ENCODE measurements at regions not wholly inside any gene's neighbourhood (a gene's known extent, or its start where the extent isn't known, plus 50 kb on each side); places are given as distances from the start of the nearest gene placed in this dataset.
A peak's percentile ranks its signal among the peaks of the same experiment; 100 is the strongest.

GRCh38 chr16:54231919-54232318, 54.7 kb downstream of the IRX3 start:
- H3K4me3 ChIP-seq, result no peak overlapping the region
- H3K27ac ChIP-seq, result no peak overlapping the region

GRCh38 chr16:54231336-54231735, 55.3 kb downstream of the IRX3 start:
- no peak overlapping the region for H3K27ac ChIP-seq
- no peak overlapping the region for H3K4me3 ChIP-seq

- no peak overlapping the region for H3K27ac ChIP-seq
- H3K4me3 ChIP-seq, result no peak overlapping the region
Measured at GRCh38 chr16:54228325-54228724, 58.3 kb downstream of the IRX3 start.

GRCh38 chr16:54226296-54227010, 60.1 kb downstream of the IRX3 start:
- no peak overlapping the region for H3K27ac ChIP-seq
- no peak overlapping the region for H3K4me3 ChIP-seq

- Histone ChIP-seq H3K4me3 (no peak overlapping the region), H3K27ac (no peak overlapping the region)
Measured at GRCh38 chr16:54219709-54220108, 66.9 kb downstream of the IRX3 start.

GRCh38 chr16:54216688-54217087, 69.9 kb downstream of the IRX3 start:
- Histone ChIP-seq H3K4me3 (no peak overlapping the region), H3K27ac (no peak overlapping the region)

GRCh38 chr16:54216268-54216667, 70.3 kb downstream of the IRX3 start:
- Histone ChIP-seq H3K4me3 (no peak overlapping the region), H3K27ac (no peak overlapping the region)

GRCh38 chr16:54215471-54215870, 71.1 kb downstream of the IRX3 start:
- Histone ChIP-seq H3K4me3 (no peak overlapping the region), H3K27ac (peak overlapping the region in 1 of 21 experiments; percentile 20)

GRCh38 chr16:54213322-54213721, 73.3 kb downstream of the IRX3 start:
- Histone ChIP-seq H3K4me3 (no peak overlapping the region), H3K27ac (peak overlapping the region in 4 of 21 experiments; percentile 18 to 52 (median 36))

GRCh38 chr16:54212893-54213292, 73.7 kb downstream of the IRX3 start:
- Histone ChIP-seq H3K4me3 (no peak overlapping the region), H3K27ac (peak overlapping the region in 6 of 21 experiments; percentile 4 to 52 (median 32))

- H3K4me3 ChIP-seq, result no peak overlapping the region
- peak overlapping the region in 5 of 21 experiments; percentile 6 to 61 (median 26) for H3K27ac ChIP-seq
Measured at GRCh38 chr16:54211203-54211602, 75.4 kb downstream of the IRX3 start.

GRCh38 chr16:54210452-54211125, 76.0 kb downstream of the IRX3 start:
- peak overlapping the region in 14 of 21 experiments; percentile 6 to 75 (median 36) for H3K27ac ChIP-seq
- peak overlapping the region in 1 of 7 experiments; percentile 15 for H3K4me3 ChIP-seq

- no peak overlapping the region for H3K4me3 ChIP-seq
- H3K27ac ChIP-seq, result peak overlapping the region in 12 of 21 experiments; percentile 13 to 75 (median 46)
Measured at GRCh38 chr16:54208237-54208636, 78.3 kb downstream of the IRX3 start.

- Histone ChIP-seq H3K4me3 (no peak overlapping the region), H3K27ac (peak overlapping the region in 6 of 21 experiments; percentile 11 to 75 (median 52))
Measured at GRCh38 chr16:54207837-54208236, 78.8 kb downstream of the IRX3 start.

GRCh38 chr16:54204756-54205155, 81.8 kb downstream of the IRX3 start:
- H3K27ac ChIP-seq, result no peak overlapping the region
- H3K4me3 ChIP-seq, result no peak overlapping the region

GRCh38 chr16:54203851-54204505, 82.6 kb downstream of the IRX3 start:
- H3K27ac ChIP-seq, result no peak overlapping the region

GRCh38 chr16:54203384-54203783, 83.2 kb downstream of the IRX3 start:
- H3K4me3 ChIP-seq, result no peak overlapping the region
- no peak overlapping the region for H3K27ac ChIP-seq

More at GRCh38 chr16:54203851-54204505, 82.6 kb downstream of the IRX3 start:
- H3K4me3 ChIP-seq, result no peak overlapping the region
